ENCODE measurements at regions not wholly inside any gene's neighbourhood (a gene's known extent, or its start where the extent isn't known, plus 50 kb on each side); places are given as distances from the start of the nearest gene placed in this dataset.

- no peak for TF ChIP-seq POLR2A (IDR thresholded peaks at IDR 0.05; ENCODE audit: low read length)
- TF ChIP-seq GATA1 (IDR thresholded peaks at IDR 0.05; ENCODE audit: low read depth, low read length) = no peak
These were observed 222.8 kb upstream of the CDH7 start for GRCh38 chr18:65527879-65528633.
